ENCODE measurements at regions not wholly inside any gene's neighbourhood (a gene's known extent, or its start where the extent isn't known, plus 50 kb on each side); places are given as distances from the start of the nearest gene placed in this dataset.

- peaks cover 0 to 2% (median 0%) of the 10 kb centered on the region in 5 donors for H3K36me3 ChIP-seq (ENCODE audit: control insufficient read depth in 5 of 5, insufficient read depth in 5 of 5, low read length in 5 of 5)
- H3K9me3 ChIP-seq (ENCODE audit: control insufficient read depth in 5 of 5, low read length in 5 of 5) = no peaks in the 10 kb centered on the region
- no peak overlapping the region for H3K27ac ChIP-seq (ENCODE audit: low read depth, low read length)
- peaks cover 0 to 7% (median 7%) of the 10 kb centered on the region in 5 donors for H3K4me1 ChIP-seq (ENCODE audit: control insufficient read depth in 5 of 5, insufficient read depth in 5 of 5, low read length in 5 of 5)
- no peak overlapping the region for H3K4me3 ChIP-seq (ENCODE audit: low read depth in 1 of 5, low read length in 5 of 5)
- H3K27me3 ChIP-seq (ENCODE audit: control insufficient read depth in 5 of 5, insufficient read depth in 4 of 5, low read length in 5 of 5) = no peaks in the 10 kb centered on the region
- H3K9ac ChIP-seq (ENCODE audit: low read length in 5 of 5) = no peak overlapping the region
These were observed 67.0 kb upstream of the DAB2IP start for GRCh38 chr9:121584421-121584820.

- H3K4me3 ChIP-seq (ENCODE audit: low read depth in 1 of 5, low read length in 5 of 5) = no peak overlapping the region
- H3K9me3 ChIP-seq (ENCODE audit: control insufficient read depth in 5 of 5, low read length in 5 of 5) = no peaks in the 10 kb centered on the region
- H3K27ac ChIP-seq (ENCODE audit: low read depth, low read length) = no peak overlapping the region
- peaks cover 0 to 14% (median 6%) of the 10 kb centered on the region in 5 donors for H3K36me3 ChIP-seq (ENCODE audit: control insufficient read depth in 5 of 5, insufficient read depth in 5 of 5, low read length in 5 of 5)
- H3K9ac ChIP-seq (ENCODE audit: low read length in 5 of 5) = no peak overlapping the region
- peaks cover 0 to 7% (median 7%) of the 10 kb centered on the region in 5 donors for H3K4me1 ChIP-seq (ENCODE audit: control insufficient read depth in 5 of 5, insufficient read depth in 5 of 5, low read length in 5 of 5)
- H3K27me3 ChIP-seq (ENCODE audit: control insufficient read depth in 5 of 5, insufficient read depth in 4 of 5, low read length in 5 of 5) = no peaks in the 10 kb centered on the region
These were observed 63.6 kb upstream of the DAB2IP start for GRCh38 chr9:121587863-121588262.

- Histone ChIP-seq H3K9ac (ENCODE audit: low read length in 5 of 5) (no peak overlapping the region), H3K27me3 (ENCODE audit: control insufficient read depth in 5 of 5, insufficient read depth in 4 of 5, low read length in 5 of 5) (no peaks in the 10 kb centered on the region), H3K27ac (ENCODE audit: low read depth, low read length) (no peak overlapping the region), H3K4me3 (ENCODE audit: low read depth in 1 of 5, low read length in 5 of 5) (no peak overlapping the region), H3K9me3 (ENCODE audit: control insufficient read depth in 5 of 5, low read length in 5 of 5) (no peaks in the 10 kb centered on the region), H3K4me1 (ENCODE audit: control insufficient read depth in 5 of 5, insufficient read depth in 5 of 5, low read length in 5 of 5) (no peaks in the 10 kb centered on the region), H3K36me3 (ENCODE audit: control insufficient read depth in 5 of 5, insufficient read depth in 5 of 5, low read length in 5 of 5) (peaks cover 0 to 14% (median 6%) of the 10 kb centered on the region in 5 donors)
These were observed 61.4 kb upstream of the DAB2IP start for GRCh38 chr9:121589986-121590385.

- no peak overlapping the region for H3K9ac ChIP-seq (ENCODE audit: low read length in 5 of 5)
- H3K36me3 ChIP-seq (ENCODE audit: control insufficient read depth in 5 of 5, insufficient read depth in 5 of 5, low read length in 5 of 5) = peaks cover 0 to 14% (median 6%) of the 10 kb centered on the region in 5 donors
- H3K4me3 ChIP-seq (ENCODE audit: low read depth in 1 of 5, low read length in 5 of 5) = no peak overlapping the region
- no peak overlapping the region for H3K27ac ChIP-seq (ENCODE audit: low read depth, low read length)
- peaks cover 0 to 3% (median 0%) of the 10 kb centered on the region in 5 donors for H3K9me3 ChIP-seq (ENCODE audit: control insufficient read depth in 5 of 5, low read length in 5 of 5)
- no peaks in the 10 kb centered on the region for H3K27me3 ChIP-seq (ENCODE audit: control insufficient read depth in 5 of 5, insufficient read depth in 4 of 5, low read length in 5 of 5)
- no peaks in the 10 kb centered on the region for H3K4me1 ChIP-seq (ENCODE audit: control insufficient read depth in 5 of 5, insufficient read depth in 5 of 5, low read length in 5 of 5)
These were observed 59.2 kb upstream of the DAB2IP start for GRCh38 chr9:121592265-121592664.

- peaks cover 0 to 14% (median 6%) of the 10 kb centered on the region in 5 donors for H3K36me3 ChIP-seq (ENCODE audit: control insufficient read depth in 5 of 5, insufficient read depth in 5 of 5, low read length in 5 of 5)
- H3K9me3 ChIP-seq (ENCODE audit: control insufficient read depth in 5 of 5, low read length in 5 of 5) = peaks cover 0 to 5% (median 4%) of the 10 kb centered on the region in 5 donors
- H3K4me3 ChIP-seq (ENCODE audit: low read depth in 1 of 5, low read length in 5 of 5) = no peak overlapping the region
- H3K4me1 ChIP-seq (ENCODE audit: control insufficient read depth in 5 of 5, insufficient read depth in 5 of 5, low read length in 5 of 5) = peaks cover 0 to 4% (median 0%) of the 10 kb centered on the region in 5 donors
- H3K9ac ChIP-seq (ENCODE audit: low read length in 5 of 5) = no peak overlapping the region
- H3K27ac ChIP-seq (ENCODE audit: low read depth, low read length) = no peak overlapping the region
- no peaks in the 10 kb centered on the region for H3K27me3 ChIP-seq (ENCODE audit: control insufficient read depth in 5 of 5, insufficient read depth in 4 of 5, low read length in 5 of 5)
These were observed 58.4 kb upstream of the DAB2IP start for GRCh38 chr9:121593066-121593465.

- no peak overlapping the region for H3K4me3 ChIP-seq (ENCODE audit: low read depth in 1 of 5, low read length in 5 of 5)
- peaks cover 0 to 5% (median 4%) of the 10 kb centered on the region in 5 donors for H3K9me3 ChIP-seq (ENCODE audit: control insufficient read depth in 5 of 5, low read length in 5 of 5)
- no peaks in the 10 kb centered on the region for H3K36me3 ChIP-seq (ENCODE audit: control insufficient read depth in 5 of 5, insufficient read depth in 5 of 5, low read length in 5 of 5)
- H3K9ac ChIP-seq (ENCODE audit: low read length in 5 of 5) = no peak overlapping the region
- peaks cover 0 to 5% (median 0%) of the 10 kb centered on the region in 5 donors for H3K27me3 ChIP-seq (ENCODE audit: control insufficient read depth in 5 of 5, insufficient read depth in 4 of 5, low read length in 5 of 5)
- peaks cover 3 to 35% (median 30%) of the 10 kb centered on the region in 5 donors for H3K4me1 ChIP-seq (ENCODE audit: control insufficient read depth in 5 of 5, insufficient read depth in 5 of 5, low read length in 5 of 5)
- no peak overlapping the region for H3K27ac ChIP-seq (ENCODE audit: low read depth, low read length)
These were observed 54.9 kb upstream of the DAB2IP start for GRCh38 chr9:121596515-121596914.

- H3K4me3 ChIP-seq (ENCODE audit: low read depth in 1 of 5, low read length in 5 of 5) = peak overlapping the region in 2 of 5 donors; percentile 60 to 72
- H3K36me3 ChIP-seq (ENCODE audit: control insufficient read depth in 5 of 5, insufficient read depth in 5 of 5, low read length in 5 of 5) = no peaks in the 10 kb centered on the region
- H3K27me3 ChIP-seq (ENCODE audit: control insufficient read depth in 5 of 5, insufficient read depth in 4 of 5, low read length in 5 of 5) = peaks cover 0 to 5% (median 0%) of the 10 kb centered on the region in 5 donors
- H3K4me1 ChIP-seq (ENCODE audit: control insufficient read depth in 5 of 5, insufficient read depth in 5 of 5, low read length in 5 of 5) = peaks cover 6 to 41% (median 36%) of the 10 kb centered on the region in 5 donors
- peak overlapping the region; percentile 57 for H3K27ac ChIP-seq (ENCODE audit: low read depth, low read length)
- peaks cover 0 to 5% (median 4%) of the 10 kb centered on the region in 5 donors for H3K9me3 ChIP-seq (ENCODE audit: control insufficient read depth in 5 of 5, low read length in 5 of 5)
- peak overlapping the region in 2 of 5 donors; percentile 12 to 80 for H3K9ac ChIP-seq (ENCODE audit: low read length in 5 of 5)
These were observed 53.7 kb upstream of the DAB2IP start for GRCh38 chr9:121597698-121598166.

- H3K9ac ChIP-seq (ENCODE audit: low read length in 5 of 5) = peak overlapping the region in 4 of 5 donors; percentile 35 to 80 (median 61)
- H3K4me1 ChIP-seq (ENCODE audit: control insufficient read depth in 5 of 5, insufficient read depth in 5 of 5, low read length in 5 of 5) = peaks cover 6 to 41% (median 40%) of the 10 kb centered on the region in 5 donors
- peak overlapping the region; percentile 60 to 73 (median 69) for H3K4me3 ChIP-seq (ENCODE audit: low read depth in 1 of 5, low read length in 5 of 5)
- no peaks in the 10 kb centered on the region for H3K36me3 ChIP-seq (ENCODE audit: control insufficient read depth in 5 of 5, insufficient read depth in 5 of 5, low read length in 5 of 5)
- H3K27ac ChIP-seq (ENCODE audit: low read depth, low read length) = peak overlapping the region; percentile 57
- H3K9me3 ChIP-seq (ENCODE audit: control insufficient read depth in 5 of 5, low read length in 5 of 5) = peaks cover 0 to 5% (median 4%) of the 10 kb centered on the region in 5 donors
- peaks cover 0 to 5% (median 0%) of the 10 kb centered on the region in 5 donors for H3K27me3 ChIP-seq (ENCODE audit: control insufficient read depth in 5 of 5, insufficient read depth in 4 of 5, low read length in 5 of 5)
These were observed 53.1 kb upstream of the DAB2IP start for GRCh38 chr9:121598167-121598964.

- Histone ChIP-seq H3K9ac (ENCODE audit: low read length in 5 of 5) (peak overlapping the region in 4 of 5 donors; percentile 66 to 85 (median 76)), H3K27me3 (ENCODE audit: control insufficient read depth in 5 of 5, insufficient read depth in 4 of 5, low read length in 5 of 5) (peaks cover 0 to 5% (median 0%) of the 10 kb centered on the region in 5 donors), H3K36me3 (ENCODE audit: control insufficient read depth in 5 of 5, insufficient read depth in 5 of 5, low read length in 5 of 5) (no peaks in the 10 kb centered on the region), H3K9me3 (ENCODE audit: control insufficient read depth in 5 of 5, low read length in 5 of 5) (peaks cover 0 to 5% (median 4%) of the 10 kb centered on the region in 5 donors), H3K4me3 (ENCODE audit: low read depth in 1 of 5, low read length in 5 of 5) (peak overlapping the region; percentile 64 to 73 (median 69)), H3K4me1 (ENCODE audit: control insufficient read depth in 5 of 5, insufficient read depth in 5 of 5, low read length in 5 of 5) (peaks cover 8 to 49% (median 45%) of the 10 kb centered on the region in 5 donors), H3K27ac (ENCODE audit: low read depth, low read length) (peak overlapping the region; percentile 57)
These were observed 52.2 kb upstream of the DAB2IP start for GRCh38 chr9:121598965-121599871.

All from subcutaneous abdominal adipose tissue (tissue), 5 donors.